ENCODE measurements at regions not wholly inside any gene's neighbourhood (a gene's known extent, or its start where the extent isn't known, plus 50 kb on each side); places are given as distances from the start of the nearest gene placed in this dataset.

GRCh38 chr4:96389770-96390169, 549.9 kb downstream of the PDHA2 start:
- TF ChIP-seq CTCF (conservative IDR thresholded peaks at IDR 0.05; ENCODE audit: low read length) (no peak), EZH2phosphoT487 (IDR thresholded peaks at IDR 0.05; ENCODE audit: borderline replicate concordance) (no peak)
